ENCODE measurements at regions not wholly inside any gene's neighbourhood (a gene's known extent, or its start where the extent isn't known, plus 50 kb on each side); places are given as distances from the start of the nearest gene placed in this dataset.
"Not testable (repeated sequence)": the region's sequence is repeated elsewhere in the genome, so short reads cannot be mapped to it uniquely, and the experiment has no call there.

GRCh38 chr17:31746884-31747495 lies 112.1 kb downstream of the COPRS start:
- DNase-seq = no peak

DNA sequence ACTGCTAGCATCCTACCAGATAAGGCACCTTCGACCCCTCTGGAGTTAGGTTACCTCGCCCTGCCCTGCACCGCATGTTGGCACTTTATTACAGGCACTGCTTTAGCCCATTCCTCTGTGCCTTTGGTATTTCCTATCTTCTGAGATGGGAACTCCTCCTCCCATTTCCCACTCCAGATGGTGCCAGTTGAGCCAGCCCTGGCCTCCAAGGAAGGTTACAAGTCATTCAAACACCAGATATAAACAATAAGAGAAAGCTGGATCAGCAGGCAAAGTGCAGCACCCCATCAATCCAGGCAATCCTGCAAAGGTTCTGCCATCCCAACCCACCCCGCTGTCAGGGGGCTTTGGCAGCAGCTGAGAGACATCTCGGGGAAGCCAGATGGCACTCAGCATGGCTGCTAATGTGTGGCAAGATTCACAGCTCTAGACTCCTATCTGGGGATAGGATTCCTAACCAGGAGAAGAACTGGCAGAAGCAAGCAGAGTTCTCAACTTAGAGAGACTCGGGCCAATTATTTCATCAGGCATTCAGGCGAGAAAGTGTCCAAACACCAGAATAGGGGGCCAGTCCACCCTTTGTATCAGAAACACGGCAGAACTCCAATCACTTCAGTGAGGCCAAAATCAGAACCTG lies 113.0 kb downstream of the COPRS start:
- DNase-seq = peak; percentile 7 to 57

GRCh38 chr17:31744511-31744951 lies 114.5 kb downstream of the COPRS start:
- no peak for DNase-seq

- no peak for DNase-seq
These were observed 115.2 kb downstream of the COPRS start for GRCh38 chr17:31743797-31744196.

DNA sequence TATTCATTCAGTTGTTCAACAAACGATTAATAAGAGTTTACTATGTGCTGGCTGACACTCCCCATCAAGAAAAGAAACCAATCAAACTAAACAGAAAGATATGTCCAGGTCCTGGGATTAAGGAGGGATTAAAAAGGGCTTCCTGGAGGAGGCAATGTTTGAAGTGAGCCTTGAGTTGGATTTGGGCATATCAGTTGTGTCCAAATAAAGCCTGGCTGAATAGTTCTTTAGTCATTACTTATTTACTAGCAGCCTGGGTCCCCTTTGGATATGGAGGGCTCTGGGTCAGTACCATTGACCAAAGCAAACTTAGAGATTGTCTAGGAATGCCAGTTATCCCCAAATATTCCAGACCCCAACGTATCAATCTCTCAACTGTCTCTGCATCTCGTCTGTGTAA lies 117.7 kb downstream of the COPRS start:
- no peak for DNase-seq

DNA sequence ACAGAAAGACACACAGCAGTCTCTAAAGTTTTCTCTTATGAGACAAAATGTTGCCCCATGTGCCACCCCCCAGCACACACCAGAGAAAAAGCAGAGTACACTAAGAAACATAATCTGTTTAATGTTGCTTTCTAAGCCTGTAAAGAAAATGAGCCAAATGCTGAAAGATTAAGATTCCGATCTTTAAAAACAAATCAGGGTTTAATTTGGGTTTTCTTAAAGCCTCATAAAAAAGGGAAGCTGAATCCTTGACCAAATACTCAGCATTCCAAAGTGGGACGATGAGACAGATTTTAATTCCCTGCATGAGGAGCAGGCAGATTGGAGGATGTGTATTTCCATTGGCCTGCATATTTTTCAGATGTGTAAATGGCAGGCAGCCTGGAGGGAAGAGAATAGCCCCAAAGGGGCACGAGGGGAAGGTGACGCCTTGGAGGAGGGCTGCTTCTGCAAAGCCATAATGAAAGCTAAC lies 118.4 kb downstream of the COPRS start:
- DNase-seq = no peak

DNA sequence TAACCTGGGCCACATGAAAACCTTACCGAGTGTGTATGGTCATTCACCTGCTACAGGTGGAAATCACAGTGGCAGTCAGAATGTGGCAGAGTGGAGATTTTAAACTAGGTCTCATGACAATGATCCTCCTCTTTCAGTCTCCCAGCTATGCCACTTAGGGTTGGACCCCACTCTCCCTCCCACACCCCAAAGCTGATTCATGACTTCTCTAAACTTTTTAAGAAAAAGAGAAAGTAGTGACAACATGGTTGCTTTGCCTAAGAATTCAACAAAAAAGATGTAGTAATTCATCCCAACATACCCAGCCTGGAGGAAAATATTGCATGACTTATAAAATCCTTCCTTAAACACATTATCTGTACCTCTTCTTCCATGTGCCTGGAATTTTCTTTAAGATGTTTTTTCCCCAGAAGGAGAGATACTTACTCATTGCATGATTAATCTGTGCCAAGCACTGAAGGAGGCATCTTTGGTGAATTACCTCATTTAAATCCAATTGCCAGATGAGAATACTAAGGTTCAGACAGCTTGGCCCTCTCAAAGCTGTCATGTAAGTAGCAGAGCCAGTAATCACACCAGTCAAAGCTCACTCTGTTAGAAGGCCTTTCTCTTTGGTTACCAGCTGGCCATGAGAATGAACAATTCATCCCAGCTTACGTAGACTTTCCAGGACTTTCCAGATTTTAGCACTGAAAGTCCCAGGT lies 119.9 kb downstream of the COPRS start:
- DNase-seq = no peak

- DNase-seq = no peak
These were observed 120.6 kb downstream of the COPRS start for GRCh38 chr17:31738488-31738887.

- DNase-seq = no peak
These were observed 121.0 kb downstream of the COPRS start for GRCh38 chr17:31738067-31738466.

DNA sequence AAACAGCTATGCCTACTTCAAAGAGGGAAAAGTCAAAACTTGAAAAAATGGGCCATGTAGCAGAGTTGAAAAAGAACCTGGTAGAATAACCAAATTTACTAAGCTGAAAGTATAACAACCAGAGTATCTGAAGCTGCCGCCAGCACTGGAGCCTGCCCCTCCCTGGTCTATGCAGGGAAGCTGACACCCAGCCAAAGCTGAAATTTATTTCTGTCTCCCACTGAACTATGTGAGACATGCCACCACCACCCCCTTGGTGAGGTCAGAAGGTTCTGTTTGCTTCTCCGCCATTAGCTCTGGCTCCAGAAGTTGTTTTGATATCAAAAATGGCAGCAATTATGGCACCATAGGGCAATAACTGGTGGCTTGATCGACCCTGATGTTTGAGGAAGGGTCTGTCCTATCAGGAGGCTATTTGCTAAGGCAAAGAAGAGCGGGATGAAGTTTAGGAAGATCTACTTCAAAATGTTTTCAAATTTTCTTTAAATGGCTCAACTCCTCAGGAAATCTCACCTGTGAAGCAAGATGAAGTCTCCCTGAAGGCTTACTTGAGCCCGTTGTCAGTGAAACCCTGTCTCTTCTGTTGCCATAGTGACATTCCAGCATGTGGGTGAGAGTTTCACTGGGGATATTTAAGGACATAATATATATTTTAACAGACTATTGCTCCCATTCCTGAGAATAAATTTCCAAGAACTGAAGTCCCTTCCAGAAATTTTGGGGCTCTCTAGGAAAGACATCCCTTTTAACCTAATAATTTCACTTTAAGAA lies 122.0 kb downstream of the COPRS start:
- DNase-seq = no peak

DNA sequence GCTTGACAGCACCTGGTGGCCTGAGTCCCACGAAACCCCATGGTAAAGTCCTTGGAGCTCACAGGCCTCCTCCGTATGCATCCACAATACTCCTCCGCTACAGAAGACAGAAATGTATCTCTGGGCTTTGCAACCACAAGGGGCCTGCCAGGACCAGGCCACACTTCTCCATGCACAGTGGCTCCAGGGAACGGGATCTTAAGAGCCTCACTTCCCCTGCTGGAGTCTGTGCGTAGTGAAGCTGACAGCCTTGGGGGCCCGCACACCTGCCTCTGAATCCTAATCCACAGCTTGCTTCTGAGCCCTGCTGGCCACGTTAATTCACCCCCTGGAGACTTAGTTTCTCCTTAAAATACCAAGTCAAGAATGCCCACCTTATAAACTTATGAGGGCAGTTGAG lies 125.7 kb downstream of the COPRS start:
- peak in 1 of 2 experiments; percentile 32 for DNase-seq

- not testable (repeated sequence) for DNase-seq
These were observed 127.4 kb downstream of the COPRS start for GRCh38 chr17:31731585-31732154.

DNA sequence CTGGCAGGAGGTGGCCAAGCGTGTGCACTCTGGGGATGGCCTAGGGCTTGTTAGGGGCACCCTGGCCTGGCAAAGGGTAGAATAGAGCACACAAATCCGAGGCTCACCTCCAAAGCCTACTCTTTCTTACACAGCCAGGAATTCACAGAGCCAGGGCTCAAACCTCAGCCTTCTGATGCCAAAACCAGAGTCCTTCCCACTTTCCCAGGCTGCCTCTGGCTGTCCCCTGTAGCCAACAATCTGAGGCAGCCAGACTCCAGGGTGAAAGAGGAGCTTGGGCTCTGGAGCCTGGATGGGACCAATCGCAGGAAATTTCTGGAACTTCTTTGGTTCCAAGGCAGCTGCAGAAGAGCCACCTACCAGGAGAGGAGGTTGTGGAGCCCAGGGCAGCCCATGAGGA lies 127.9 kb downstream of the COPRS start:
- DNase-seq = no peak

- no peak for DNase-seq
These were observed 132.0 kb downstream of the COPRS start for GRCh38 chr17:31726980-31727427.

DNA sequence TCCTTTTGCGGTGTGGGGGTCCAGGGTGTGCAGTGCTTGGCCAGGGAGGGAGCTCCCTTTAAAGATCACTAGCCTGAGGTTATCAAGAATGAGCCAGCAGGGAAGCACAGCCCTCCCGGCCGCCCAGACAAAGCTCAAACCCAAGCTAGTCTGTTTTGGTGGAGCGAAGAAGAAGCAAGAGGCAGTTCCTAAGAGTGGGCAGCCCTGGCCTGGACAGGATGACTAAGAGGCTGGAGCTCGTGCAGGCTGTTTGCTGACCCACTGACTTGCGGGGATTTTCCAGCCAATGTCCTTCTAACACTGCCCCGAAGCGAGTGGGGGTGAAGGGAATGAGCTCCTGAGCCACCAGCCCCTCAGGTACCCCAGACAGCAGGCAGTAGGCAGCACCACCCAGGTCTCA lies 134.4 kb downstream of the COPRS start:
- DNase-seq = no peak

- no peak for DNase-seq
These were observed 135.0 kb downstream of the COPRS start for GRCh38 chr17:31724026-31724425.

DNA sequence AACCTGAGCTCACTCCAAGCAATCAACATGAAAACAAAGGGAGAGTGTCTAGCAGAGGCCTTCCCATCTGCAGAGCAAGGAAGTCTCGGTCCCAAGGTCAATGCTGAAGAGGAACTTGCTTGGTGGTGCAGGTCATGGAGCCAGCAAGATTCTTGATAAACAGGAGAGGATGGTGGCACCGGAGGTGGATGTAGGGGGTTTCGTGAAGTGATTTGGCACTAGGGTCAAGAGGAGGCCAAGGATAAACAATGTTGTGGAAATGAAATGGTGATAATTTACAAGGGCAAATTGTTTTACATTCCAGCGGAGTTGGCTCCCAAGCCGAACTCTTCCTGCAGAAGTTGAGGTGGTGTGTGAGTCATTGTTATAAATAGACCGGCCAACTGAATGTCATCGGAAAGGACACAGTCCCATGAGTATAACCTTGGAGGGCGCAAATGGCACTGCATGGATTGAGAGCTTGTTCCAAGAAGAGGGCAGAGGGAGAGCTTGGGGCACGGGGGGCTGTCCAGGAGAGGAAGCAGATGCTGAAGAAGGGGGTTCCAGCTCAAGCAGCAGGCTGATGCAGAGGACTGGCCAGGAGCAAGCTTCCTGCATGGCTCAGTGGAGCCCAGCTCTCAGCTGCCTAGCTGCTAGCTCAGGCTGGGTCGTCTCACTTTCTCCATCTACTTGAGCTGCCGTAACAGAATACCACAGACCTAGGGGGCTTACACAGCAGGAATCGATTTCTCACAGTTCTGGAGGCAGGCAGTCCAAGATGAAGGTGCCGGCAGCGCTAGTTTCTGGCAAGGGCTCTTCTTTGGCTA lies 136.6 kb downstream of the COPRS start:
- no peak for DNase-seq

GRCh38 chr17:31721291-31722025 lies 137.6 kb downstream of the COPRS start:
- no peak for DNase-seq

- not testable (repeated sequence) for DNase-seq
These were observed 141.8 kb downstream of the COPRS start for GRCh38 chr17:31717251-31717650.

DNA sequence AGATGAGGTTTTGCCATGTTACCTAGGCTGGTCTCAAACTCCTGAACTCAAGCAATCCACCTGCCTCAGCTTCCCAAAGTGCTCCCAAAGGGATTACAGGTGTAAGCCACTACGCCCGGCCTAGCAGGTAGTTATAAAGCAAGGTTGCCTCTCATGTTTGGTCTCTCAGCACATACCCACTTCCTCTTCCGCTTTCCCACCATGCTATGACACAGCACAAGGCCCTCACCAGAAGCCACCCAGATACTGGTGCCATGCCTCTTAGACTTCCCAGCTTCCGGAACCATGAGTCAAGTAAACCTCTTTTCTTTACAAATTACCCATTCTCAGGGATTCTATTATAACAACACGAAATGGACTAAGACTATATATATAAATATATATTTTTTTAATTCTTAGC lies 143.6 kb downstream of the COPRS start:
- DNase-seq = no peak

DNA sequence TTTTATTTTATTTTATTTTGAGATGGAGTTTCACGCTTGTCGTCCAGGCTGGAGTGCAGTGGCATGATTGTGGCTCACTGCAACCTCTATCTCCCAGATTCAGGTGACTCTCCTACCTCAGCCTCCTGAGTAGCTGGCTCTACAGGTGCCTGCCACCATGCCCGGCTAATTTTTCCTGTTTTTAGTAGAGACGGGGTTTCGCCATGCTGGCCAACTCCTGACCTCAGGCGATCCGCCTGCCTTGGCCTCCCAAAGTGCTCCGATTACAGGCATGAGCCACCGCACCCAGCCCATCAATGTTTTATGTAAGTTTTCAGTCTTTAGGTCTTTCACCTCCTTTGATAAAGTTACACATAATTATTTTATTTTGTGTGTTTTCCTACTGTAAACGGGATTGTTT lies 154.6 kb downstream of the COPRS start:
- DNase-seq = no peak

Measured in NCI-H524 (cell line).